Activated naive CD8-positive, alpha-beta T cell treated with anti-CD3 and anti-CD28 coated beads, Interleukin-2, amount 10 ng/mL, durations not matched to agents 7 days and 5 days (primary cell): ENCODE measurements at regions not wholly inside any gene's neighbourhood (a gene's known extent, or its start where the extent isn't known, plus 50 kb on each side); places are given as distances from the start of the nearest gene placed in this dataset.
"Not testable (repeated sequence)": the region's sequence is repeated elsewhere in the genome, so short reads cannot be mapped to it uniquely, and the experiment has no call there.

ENCODE experiments used
- ATAC-seq: fragments of 150-1000 bp; cut with Tn5 transposase; one replicate; pipeline ENCODE4 v1.10.0; 2021; ENCODE audit warnings: low read depth, moderate library complexity
- POLR2A ChIA-PET: fragments of 350-600 bp; sonication (Branson Sonifier 250); formaldehyde crosslinking; loops from one replicate; lab custom pipeline; 2021; ENCODE audit warnings: antibody characterized with exemption; lab: Charles Lee
- DNase-seq: peaks from one replicate; pipeline ENCODE4 v3.0.0; 2021
- H3K27ac Mint-ChIP-seq: one replicate; pipeline ENCODE4 v1.8.0; 2022; ENCODE audit warnings: mild to moderate bottlenecking, mixed read lengths
- H3K27me3 Mint-ChIP-seq: one replicate; pipeline ENCODE4 v1.8.0; 2022; ENCODE audit warnings: mild to moderate bottlenecking, moderate library complexity, mixed read lengths
- H3K36me3 Mint-ChIP-seq: one replicate; pipeline ENCODE4 v1.8.0; 2021; ENCODE audit warnings: mild to moderate bottlenecking, mixed read lengths
- H3K4me1 Mint-ChIP-seq: one replicate; pipeline ENCODE4 v1.8.0; 2021; ENCODE audit warnings: mixed read lengths
- H3K4me3 Mint-ChIP-seq: one replicate; pipeline ENCODE4 v1.8.0; 2022; ENCODE audit warnings: mild to moderate bottlenecking, moderate library complexity, mixed read lengths
- H3K9me3 Mint-ChIP-seq: one replicate; pipeline ENCODE4 v1.8.0; 2021; ENCODE audit warnings: mixed read lengths

DNA sequence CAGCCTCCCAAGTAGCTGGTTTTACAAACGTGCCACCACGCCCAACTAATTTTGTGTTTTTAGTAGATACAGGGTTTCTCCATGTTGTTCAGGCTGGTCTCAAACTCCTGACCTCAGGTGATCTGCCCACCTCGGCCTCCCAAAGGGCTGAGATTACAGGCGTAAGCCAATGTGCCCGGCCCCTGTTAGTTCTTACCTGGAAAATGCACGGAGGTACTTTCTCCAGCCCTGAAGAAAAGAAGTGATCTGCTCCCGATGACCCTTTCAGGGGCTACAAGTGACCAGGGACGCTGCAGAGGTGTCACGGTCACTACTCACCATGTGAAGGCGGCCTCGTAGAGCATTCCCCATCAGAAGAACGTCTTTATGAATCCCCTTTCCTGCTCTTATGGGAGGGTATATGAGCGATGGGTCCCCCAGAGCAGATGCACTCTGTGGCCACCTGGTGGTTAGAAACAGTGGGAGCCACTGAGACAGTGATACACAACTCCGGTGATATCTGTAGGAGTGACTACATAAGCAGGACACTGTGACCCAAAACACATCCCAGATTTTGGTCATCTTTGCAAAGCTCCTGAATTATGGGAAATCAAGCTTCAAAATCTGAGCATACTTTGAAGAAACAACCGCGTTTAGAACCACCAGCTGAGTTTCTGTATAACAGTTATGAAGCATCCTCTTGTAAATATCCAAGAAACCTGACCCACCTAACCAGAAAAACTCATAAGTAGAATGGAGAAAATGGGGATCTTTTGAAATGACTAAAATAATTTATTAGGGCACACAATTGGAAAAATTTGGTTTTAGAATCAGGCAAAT lies 102.7 kb upstream of the NBPF11 start:
- H3K36me3 Mint-ChIP-seq, H3K4me3 Mint-ChIP-seq, H3K9me3 Mint-ChIP-seq, H3K27ac Mint-ChIP-seq, POLR2A ChIA-PET, H3K4me1 Mint-ChIP-seq: not testable (repeated sequence)
- ATAC-seq (peak; percentile 47), DNase-seq (peak; percentile 35)
- H3K27me3 Mint-ChIP-seq, result peaks cover 15% of the 10 kb centered on the region

DNA sequence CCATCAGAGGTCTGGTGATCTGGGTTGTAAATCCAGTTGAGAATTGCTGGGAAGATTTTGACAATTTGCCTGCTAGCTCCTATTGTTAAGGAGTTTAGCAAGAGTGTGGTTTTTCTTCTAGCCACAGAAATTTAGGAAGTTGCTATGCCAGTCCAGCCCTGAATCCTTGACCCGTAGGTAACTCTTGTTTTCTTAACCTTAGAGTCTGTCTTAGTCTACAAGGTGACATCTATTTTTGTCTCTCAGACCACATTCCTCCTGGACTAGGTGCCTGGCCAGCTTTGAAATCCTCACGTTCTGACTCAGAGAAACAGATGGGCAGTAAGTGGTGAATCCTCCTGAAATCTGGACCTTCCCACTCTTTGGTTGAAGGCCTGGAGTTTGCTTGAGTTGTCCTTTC lies 101.7 kb upstream of the NBPF11 start:
- POLR2A ChIA-PET, DNase-seq, H3K36me3 Mint-ChIP-seq, H3K9me3 Mint-ChIP-seq, H3K4me3 Mint-ChIP-seq, ATAC-seq, H3K27ac Mint-ChIP-seq, H3K4me1 Mint-ChIP-seq: not testable (repeated sequence)
- peaks cover 11% of the 10 kb centered on the region for H3K27me3 Mint-ChIP-seq

DNA sequence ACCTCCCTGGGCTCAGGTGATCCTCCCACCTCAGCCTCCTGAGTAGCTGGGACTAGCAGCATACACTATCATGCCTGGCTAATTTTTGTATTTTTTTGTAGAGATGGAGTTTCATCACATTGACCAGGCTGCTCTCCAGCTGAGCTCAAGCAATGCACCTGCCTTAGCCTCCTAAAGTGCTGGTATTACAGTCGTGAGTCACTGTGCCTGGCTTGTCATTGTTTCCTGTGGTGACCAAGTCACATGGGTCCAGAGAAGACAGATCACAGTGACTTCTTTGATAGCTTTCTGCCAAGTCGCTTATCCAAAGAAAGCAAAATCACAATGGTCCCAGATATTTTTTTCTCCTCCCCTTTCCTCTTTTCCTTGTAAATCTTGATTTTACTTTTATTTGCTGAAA lies 96.7 kb upstream of the NBPF11 start:
- H3K36me3 Mint-ChIP-seq, POLR2A ChIA-PET, H3K27ac Mint-ChIP-seq, H3K9me3 Mint-ChIP-seq, DNase-seq, H3K4me3 Mint-ChIP-seq, H3K27me3 Mint-ChIP-seq, H3K4me1 Mint-ChIP-seq: not testable (repeated sequence)
- ATAC-seq, result peak; percentile 97

DNA sequence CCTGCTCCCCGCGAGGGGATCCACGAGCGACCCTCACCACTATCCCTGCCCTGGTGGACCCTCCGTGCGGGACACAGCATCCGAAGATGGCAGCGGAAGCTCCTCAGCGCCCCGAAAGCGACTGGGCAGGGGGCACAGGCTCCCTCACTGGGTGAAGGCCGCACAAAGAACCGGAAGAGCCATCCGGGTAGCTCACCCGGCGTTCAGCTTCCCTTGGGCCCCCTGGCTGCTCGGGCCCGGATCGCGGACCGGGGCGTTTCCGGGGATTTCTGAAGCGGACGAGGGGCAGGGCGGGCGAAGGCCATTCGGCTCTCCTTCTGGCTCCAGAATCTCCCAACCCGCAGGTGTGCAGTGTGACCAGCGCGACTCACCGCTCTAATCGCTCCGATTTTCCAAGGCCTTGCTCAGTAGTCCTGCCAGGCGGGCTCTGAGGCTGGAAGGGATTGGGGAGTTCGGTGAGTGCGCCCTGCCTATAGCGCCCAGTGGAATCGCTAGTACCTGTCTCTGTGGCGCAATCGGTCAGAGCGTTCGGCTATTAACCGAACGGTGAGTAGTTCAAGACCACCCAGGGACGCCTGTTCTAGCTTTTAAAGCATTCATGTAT lies 94.3 kb upstream of the NBPF11 start:
- H3K36me3 Mint-ChIP-seq, H3K27me3 Mint-ChIP-seq, DNase-seq, H3K9me3 Mint-ChIP-seq, H3K4me1 Mint-ChIP-seq, H3K27ac Mint-ChIP-seq, H3K4me3 Mint-ChIP-seq, ATAC-seq, POLR2A ChIA-PET: not testable (repeated sequence)

DNA sequence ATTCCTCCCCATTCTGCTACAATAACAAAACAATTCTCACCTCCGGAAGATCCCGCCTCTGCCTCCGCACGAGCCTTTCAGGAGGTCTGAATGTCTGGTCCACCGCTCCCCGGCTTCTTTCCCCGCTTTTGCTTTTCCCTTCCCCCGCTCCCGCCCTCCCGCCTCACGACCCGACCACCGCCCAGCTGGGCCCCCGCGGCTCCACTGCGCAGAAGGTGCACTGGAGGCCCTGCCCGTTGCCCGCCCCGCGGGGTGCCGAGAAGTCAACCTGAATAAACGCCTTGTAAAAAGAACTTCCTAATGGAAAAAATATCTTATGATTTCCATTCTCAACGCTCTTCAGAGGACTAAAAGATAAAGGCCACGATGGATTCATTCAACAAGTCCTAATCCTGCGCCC lies 93.8 kb upstream of the NBPF11 start:
- DNase-seq, H3K36me3 Mint-ChIP-seq, H3K9me3 Mint-ChIP-seq, ATAC-seq, POLR2A ChIA-PET, H3K4me1 Mint-ChIP-seq, H3K27me3 Mint-ChIP-seq, H3K4me3 Mint-ChIP-seq, H3K27ac Mint-ChIP-seq: not testable (repeated sequence)

DNA sequence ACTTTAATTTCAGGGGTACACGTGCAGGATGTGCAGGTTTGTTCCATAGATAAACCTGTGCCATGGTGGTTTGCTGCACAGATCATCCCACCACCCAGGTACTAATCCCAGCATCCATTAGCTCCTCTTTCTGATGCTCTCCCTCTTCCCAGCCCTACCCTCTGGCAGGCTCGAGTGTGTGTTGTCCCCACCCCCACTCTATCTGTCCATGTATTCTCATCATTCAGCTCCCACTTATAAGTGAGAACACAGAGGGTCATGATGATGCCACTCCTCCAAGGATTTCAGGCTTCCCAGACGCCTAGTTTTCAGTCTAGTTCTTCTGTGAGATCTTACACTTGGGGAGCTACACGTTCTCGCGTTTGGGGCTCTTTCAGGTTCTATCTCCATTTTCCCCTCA lies 93.4 kb upstream of the NBPF11 start:
- POLR2A ChIA-PET, ATAC-seq: not testable (repeated sequence)

DNA sequence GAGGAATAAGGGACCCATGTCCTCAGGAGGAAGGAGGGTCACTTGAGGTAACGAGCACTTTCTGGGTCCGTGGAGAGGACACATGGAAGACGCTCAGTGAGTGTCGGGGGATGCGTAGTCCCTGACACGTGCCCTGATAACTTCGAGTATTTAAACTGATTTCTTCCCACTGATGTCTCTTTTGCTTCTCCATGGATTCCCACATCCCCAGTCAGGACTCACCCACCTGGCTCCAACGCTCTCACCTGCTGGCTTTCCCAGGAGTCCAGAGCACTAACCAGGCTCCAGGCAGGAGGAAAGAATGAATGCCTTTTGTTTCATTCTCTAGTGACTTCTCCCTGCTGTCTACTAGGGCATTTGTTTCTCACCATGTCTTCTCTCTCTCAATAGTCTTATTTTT lies 81.2 kb upstream of the NBPF11 start:
- peaks cover 11% of the 10 kb centered on the region for H3K27me3 Mint-ChIP-seq
- H3K4me1 Mint-ChIP-seq, ATAC-seq, H3K4me3 Mint-ChIP-seq, H3K36me3 Mint-ChIP-seq, DNase-seq, H3K9me3 Mint-ChIP-seq, POLR2A ChIA-PET, H3K27ac Mint-ChIP-seq: not testable (repeated sequence)

More for the DNA sequence above, 93.4 kb upstream of the NBPF11 start:
- H3K4me3 Mint-ChIP-seq, H3K4me1 Mint-ChIP-seq, H3K27me3 Mint-ChIP-seq, H3K27ac Mint-ChIP-seq, DNase-seq, H3K36me3 Mint-ChIP-seq, H3K9me3 Mint-ChIP-seq: not testable (repeated sequence)

DNA sequence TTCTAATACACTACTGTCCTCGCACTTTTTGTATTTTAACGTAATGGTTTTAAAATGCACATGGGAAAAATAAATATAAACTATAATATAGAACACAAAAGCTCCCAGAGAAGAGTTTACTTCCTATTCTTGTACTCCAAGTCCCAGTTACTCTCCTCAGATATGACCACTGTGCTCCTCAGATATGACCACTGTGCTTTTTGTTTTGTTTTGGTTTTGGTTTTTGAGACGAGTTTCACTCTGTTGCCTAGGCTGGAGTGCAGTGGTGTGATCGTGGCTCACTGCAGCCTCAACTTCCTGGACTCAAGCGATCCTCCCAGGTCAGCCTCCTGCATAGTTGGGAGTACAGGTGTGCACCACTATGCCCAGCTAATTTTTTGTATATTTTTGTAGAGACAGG lies 76.8 kb upstream of the NBPF11 start:
- H3K27ac Mint-ChIP-seq, DNase-seq, H3K9me3 Mint-ChIP-seq, H3K4me1 Mint-ChIP-seq, POLR2A ChIA-PET, H3K27me3 Mint-ChIP-seq, H3K4me3 Mint-ChIP-seq, ATAC-seq, H3K36me3 Mint-ChIP-seq: not testable (repeated sequence)

DNA sequence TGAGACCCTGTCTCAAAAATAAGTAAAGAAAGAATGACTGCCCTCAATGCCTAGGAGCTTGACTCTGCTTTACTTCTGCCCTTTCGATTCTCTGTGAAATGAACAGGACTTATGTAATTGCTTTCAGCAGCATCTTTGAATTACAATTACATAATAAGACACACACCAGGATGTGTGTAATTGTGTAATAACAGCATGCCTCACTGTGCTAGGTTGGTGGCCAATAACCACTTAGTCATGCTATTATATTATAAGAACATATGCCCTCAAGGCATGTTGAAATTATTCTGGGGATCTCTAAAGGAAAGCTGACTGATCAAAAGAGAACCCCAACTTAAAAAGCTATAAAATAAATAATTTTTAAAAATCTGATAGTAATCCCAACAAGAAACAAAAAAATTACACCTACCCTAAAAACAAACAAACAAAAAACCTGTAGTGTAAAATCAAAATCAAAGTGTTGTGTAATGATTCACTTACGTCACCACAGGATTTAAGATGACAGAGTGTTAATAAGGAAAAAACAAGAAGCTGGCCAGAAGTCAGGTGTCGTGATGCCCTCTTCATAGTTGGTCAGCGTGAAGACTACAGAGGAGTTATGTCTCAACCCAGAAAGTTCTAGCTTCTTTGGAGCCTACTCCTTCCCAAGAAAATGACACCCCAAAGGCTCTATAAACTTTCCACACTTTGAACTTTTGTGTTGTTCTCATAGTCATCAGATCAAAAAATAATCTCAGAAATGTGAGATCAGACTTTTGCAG lies 70.5 kb upstream of the NBPF11 start:
- H3K9me3 Mint-ChIP-seq, POLR2A ChIA-PET, H3K4me1 Mint-ChIP-seq, DNase-seq, H3K27me3 Mint-ChIP-seq, H3K27ac Mint-ChIP-seq, H3K4me3 Mint-ChIP-seq, H3K36me3 Mint-ChIP-seq, ATAC-seq: not testable (repeated sequence)

DNA sequence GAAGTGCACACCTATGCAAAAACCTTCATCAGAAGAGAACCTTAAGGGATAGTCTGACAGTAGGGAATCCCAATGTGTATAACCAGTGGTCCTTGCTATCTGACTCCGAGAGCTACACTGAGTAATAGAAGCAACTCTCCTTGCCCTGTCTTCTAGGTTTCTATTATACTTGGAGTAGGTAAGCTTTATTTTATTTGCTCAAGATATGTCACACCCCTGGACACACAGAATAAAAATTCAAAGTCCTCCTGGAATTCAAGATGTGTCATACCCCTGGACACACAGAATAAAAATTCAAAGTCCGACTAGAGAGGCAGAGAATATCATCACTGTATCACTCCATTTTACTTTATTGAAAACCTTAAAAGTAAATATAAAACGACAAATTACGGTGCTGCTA lies 69.5 kb upstream of the NBPF11 start:
- DNase-seq, POLR2A ChIA-PET, ATAC-seq, H3K9me3 Mint-ChIP-seq, H3K4me3 Mint-ChIP-seq, H3K36me3 Mint-ChIP-seq, H3K27me3 Mint-ChIP-seq, H3K27ac Mint-ChIP-seq, H3K4me1 Mint-ChIP-seq: not testable (repeated sequence)

DNA sequence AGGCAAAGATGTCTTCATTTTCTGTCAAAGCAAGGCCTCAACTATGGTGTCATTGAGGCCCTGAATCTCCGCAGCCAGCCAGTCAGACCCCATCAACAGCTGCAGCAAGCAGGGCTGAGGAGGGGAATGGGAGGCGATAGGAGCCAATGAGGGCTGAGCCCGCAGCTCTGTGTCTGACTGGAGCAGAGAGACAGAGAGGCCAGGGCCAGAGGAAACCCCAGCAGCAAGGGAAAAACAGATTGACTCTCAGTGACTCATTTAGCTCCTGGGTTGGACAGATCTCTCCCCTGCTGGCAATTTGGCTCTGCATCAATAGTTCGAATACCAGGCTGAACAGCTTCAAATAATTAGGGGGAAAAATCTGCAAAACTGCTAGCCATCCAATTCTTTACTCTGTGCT lies 67.1 kb upstream of the NBPF11 start:
- DNase-seq, H3K36me3 Mint-ChIP-seq, H3K27ac Mint-ChIP-seq, H3K4me1 Mint-ChIP-seq, H3K4me3 Mint-ChIP-seq, ATAC-seq, POLR2A ChIA-PET, H3K9me3 Mint-ChIP-seq, H3K27me3 Mint-ChIP-seq: not testable (repeated sequence)

DNA sequence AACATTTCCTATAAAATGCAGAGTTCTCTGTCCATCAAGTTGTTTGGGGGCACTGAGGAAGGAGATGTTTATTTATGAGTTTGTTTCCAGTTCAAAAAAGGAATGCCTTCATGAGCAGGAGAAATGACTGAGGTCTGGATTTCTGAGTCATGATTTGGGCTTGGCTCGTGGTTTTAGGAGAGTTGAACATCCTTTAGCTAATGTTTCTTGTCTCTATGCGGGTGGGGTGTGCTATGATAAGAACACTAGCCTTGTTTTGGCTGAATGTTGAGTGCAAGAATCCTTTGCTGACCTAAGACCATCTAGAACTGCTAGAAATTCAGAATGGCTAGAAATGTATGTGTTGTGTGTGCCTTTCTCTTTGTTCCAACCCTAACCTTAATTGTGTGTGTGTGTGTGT lies 59.1 kb upstream of the NBPF11 start:
- H3K9me3 Mint-ChIP-seq, DNase-seq, H3K4me1 Mint-ChIP-seq, H3K4me3 Mint-ChIP-seq, H3K36me3 Mint-ChIP-seq, POLR2A ChIA-PET, H3K27me3 Mint-ChIP-seq, H3K27ac Mint-ChIP-seq, ATAC-seq: not testable (repeated sequence)

DNA sequence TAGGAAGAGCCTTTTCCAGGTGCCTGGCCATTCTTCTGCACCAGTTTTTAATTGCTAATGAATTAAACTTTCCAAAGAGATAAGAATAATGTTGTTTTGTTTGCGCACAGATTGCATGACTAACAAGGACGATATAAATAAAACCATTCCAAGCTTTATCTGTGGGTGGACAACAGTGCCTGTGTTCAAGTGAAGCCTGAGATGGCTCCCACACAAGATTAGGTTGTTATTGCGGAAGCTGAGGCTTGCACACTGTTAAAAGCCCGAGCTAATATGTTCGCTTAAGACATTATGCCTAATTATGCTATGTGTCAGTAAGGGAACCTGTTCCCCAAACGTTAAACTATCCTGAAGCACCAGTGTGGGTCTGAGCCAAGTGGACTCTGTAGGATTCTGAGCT lies 58.5 kb upstream of the NBPF11 start:
- POLR2A ChIA-PET, H3K36me3 Mint-ChIP-seq, H3K4me3 Mint-ChIP-seq, DNase-seq, H3K27ac Mint-ChIP-seq, H3K4me1 Mint-ChIP-seq, H3K9me3 Mint-ChIP-seq, ATAC-seq, H3K27me3 Mint-ChIP-seq: not testable (repeated sequence)

DNA sequence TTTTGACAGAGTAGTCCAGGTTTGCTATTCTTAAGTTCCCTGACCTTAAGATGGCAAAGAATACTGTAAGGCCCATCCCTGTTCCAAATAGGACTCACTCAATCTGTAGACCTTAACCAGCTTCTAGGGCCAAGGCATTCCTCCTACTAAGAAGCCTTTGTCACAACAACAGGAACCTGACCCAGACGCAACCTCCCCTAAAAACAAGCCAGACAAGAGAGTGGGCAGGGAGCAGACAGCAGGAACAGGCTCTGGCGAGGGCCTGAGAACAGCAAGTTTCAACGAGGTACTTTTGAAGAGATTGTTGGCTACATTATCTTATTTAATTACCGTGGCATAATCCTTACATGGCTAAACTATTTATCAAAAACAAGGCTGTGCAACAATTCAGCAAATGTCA lies 58.1 kb upstream of the NBPF11 start:
- H3K9me3 Mint-ChIP-seq, H3K27me3 Mint-ChIP-seq, DNase-seq, H3K27ac Mint-ChIP-seq, POLR2A ChIA-PET, H3K36me3 Mint-ChIP-seq, H3K4me3 Mint-ChIP-seq, ATAC-seq, H3K4me1 Mint-ChIP-seq: not testable (repeated sequence)
